ENCODE measurements at regions not wholly inside any gene's neighbourhood (a gene's known extent, or its start where the extent isn't known, plus 50 kb on each side); places are given as distances from the start of the nearest gene placed in this dataset.

DNA sequence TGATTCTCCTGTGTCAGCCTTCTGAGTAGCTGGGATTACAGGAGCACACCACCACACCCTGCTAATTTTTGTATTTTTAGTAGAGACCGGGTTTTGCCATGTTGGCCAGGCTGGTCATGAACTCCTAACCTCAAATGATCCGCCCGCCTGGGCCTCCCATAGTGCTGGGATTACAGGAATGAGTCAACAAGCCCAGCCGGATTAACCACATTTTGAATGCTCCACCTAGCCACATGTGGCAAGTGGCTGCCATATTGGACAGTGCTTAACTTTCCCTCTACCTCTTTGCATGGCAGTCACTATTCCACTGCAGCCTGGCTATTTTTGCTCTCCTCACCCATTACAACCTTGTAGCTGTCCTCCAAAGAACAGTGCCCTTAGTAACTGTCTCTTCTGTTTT lies 160.1 kb downstream of the GATA3 start:
- intact Hi-C loops (cut with DNase I) = no loop called here
- no peak overlapping the region for H3K27ac ChIP-seq
- no peaks in the 10 kb centered on the region for H3K9me3 ChIP-seq
- no peak overlapping the region for H3K4me3 ChIP-seq
- no peaks in the 10 kb centered on the region for H3K27me3 ChIP-seq
- no peak for TF ChIP-seq POLR2A (IDR thresholded peaks at IDR 0.05)
- no peaks in the 10 kb centered on the region for H3K36me3 ChIP-seq
- H3K4me1 ChIP-seq = no peaks in the 10 kb centered on the region
- no peak for DNase-seq (ENCODE audit: extremely low spot score in 2 of 2)

DNA sequence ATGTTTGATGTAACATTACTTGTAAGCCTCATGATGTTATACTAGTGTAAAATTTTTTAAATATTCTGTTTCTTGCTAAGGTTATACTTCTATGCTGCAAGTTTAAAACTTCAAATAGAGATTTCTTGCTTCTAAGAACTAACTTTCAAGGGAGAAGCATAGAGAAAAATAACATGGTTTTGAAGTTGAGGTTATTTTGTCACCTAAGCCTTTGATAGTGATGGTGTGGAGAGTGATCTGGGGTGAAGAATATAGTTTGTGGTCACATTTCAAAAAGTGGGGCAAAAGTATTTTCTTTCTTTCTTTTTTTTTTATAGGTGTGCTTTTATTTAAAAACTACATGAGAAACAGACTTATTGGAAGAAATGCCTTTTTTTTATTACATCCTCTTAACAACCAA lies 162.4 kb downstream of the GATA3 start:
- no peaks in the 10 kb centered on the region for H3K9me3 ChIP-seq
- H3K4me3 ChIP-seq = no peak overlapping the region
- TF ChIP-seq POLR2AphosphoS5 (IDR thresholded peaks at IDR 0.05; ENCODE audit: insufficient read depth in 1 of 2, low read depth in 1 of 2) (no peak), POLR2A (IDR thresholded peaks at IDR 0.05) (no peak)
- TF ChIP-seq, protein P1, sequence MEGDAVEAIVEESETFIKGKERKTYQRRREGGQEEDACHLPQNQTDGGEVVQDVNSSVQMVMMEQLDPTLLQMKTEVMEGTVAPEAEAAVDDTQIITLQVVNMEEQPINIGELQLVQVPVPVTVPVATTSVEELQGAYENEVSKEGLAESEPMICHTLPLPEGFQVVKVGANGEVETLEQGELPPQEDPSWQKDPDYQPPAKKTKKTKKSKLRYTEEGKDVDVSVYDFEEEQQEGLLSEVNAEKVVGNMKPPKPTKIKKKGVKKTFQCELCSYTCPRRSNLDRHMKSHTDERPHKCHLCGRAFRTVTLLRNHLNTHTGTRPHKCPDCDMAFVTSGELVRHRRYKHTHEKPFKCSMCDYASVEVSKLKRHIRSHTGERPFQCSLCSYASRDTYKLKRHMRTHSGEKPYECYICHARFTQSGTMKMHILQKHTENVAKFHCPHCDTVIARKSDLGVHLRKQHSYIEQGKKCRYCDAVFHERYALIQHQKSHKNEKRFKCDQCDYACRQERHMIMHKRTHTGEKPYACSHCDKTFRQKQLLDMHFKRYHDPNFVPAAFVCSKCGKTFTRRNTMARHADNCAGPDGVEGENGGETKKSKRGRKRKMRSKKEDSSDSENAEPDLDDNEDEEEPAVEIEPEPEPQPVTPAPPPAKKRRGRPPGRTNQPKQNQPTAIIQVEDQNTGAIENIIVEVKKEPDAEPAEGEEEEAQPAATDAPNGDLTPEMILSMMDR (IDR thresholded peaks at IDR 0.05) = no peak
- no peak for DNase-seq (ENCODE audit: extremely low spot score in 2 of 2)
- no peaks in the 10 kb centered on the region for H3K36me3 ChIP-seq
- intact Hi-C loops (cut with DNase I) = no loop called here
- H3K27me3 ChIP-seq = no peaks in the 10 kb centered on the region
- H3K27ac ChIP-seq = no peak overlapping the region
- H3K4me1 ChIP-seq = no peaks in the 10 kb centered on the region

DNA sequence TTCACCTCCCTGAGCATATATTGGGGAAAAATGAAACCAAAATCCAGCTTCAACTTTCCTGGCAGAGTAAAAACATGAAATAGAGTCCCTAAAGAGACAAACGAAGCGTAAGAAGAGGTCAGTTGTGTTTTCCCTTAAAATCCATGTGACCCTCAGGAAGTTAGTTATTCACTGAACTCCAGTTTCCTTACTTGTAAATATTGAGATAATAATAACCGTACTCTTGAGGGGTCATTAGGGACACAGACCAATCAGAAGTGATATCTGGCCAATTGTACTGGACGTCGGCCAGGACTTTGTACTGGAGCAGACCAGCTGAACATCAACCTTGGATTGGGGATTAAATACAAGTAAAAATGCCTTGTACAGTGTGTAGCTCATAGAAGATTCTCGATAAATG lies 167.0 kb downstream of the GATA3 start:
- H3K27me3 ChIP-seq = no peaks in the 10 kb centered on the region
- peaks cover 9% of the 10 kb centered on the region for H3K4me1 ChIP-seq
- H3K36me3 ChIP-seq = no peaks in the 10 kb centered on the region
- no peak overlapping the region for H3K27ac ChIP-seq
- no peak overlapping the region for H3K4me3 ChIP-seq
- TF ChIP-seq, protein P1 (IDR thresholded peaks at IDR 0.05) = no peak
- TF ChIP-seq POLR2AphosphoS5 (IDR thresholded peaks at IDR 0.05; ENCODE audit: insufficient read depth in 1 of 2, low read depth in 1 of 2) = no peak
- no peak for TF ChIP-seq POLR2A (IDR thresholded peaks at IDR 0.05)
- DNase-seq (ENCODE audit: extremely low spot score in 2 of 2) = no peak
- intact Hi-C loops (cut with DNase I) = no loop called here
- no peaks in the 10 kb centered on the region for H3K9me3 ChIP-seq

DNA sequence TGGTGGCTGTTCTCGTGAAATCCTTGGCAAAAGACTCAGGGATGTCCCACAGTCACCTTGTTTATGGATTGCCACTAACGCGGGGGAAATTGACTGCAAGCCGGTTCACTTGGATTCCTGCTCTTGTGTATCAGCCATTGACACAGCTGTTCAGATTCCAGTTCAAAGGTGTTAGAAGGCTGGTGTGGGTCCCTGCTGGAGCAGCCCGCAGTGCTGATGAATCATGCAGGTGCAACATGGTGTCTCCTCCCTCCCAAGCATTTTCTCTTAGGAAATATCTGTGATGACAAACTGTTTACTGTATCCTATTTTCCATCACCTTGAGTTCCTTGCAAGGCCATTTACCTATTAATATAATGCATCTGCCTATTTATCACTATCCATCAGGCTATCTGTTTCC lies 170.1 kb downstream of the GATA3 start:
- Histone ChIP-seq H3K36me3 (no peaks in the 10 kb centered on the region), H3K27ac (no peak overlapping the region), H3K4me1 (peaks cover 9% of the 10 kb centered on the region), H3K4me3 (no peak overlapping the region), H3K9me3 (no peaks in the 10 kb centered on the region), H3K27me3 (no peaks in the 10 kb centered on the region)
- TF ChIP-seq, protein P1 (IDR thresholded peaks at IDR 0.05) = no peak
- TF ChIP-seq POLR2A (IDR thresholded peaks at IDR 0.05) = no peak
- no peak for TF ChIP-seq POLR2AphosphoS5 (IDR thresholded peaks at IDR 0.05; ENCODE audit: insufficient read depth in 1 of 2, low read depth in 1 of 2)
- intact Hi-C loops (cut with DNase I) = no loop called here
- DNase-seq (ENCODE audit: extremely low spot score in 2 of 2) = no peak

DNA sequence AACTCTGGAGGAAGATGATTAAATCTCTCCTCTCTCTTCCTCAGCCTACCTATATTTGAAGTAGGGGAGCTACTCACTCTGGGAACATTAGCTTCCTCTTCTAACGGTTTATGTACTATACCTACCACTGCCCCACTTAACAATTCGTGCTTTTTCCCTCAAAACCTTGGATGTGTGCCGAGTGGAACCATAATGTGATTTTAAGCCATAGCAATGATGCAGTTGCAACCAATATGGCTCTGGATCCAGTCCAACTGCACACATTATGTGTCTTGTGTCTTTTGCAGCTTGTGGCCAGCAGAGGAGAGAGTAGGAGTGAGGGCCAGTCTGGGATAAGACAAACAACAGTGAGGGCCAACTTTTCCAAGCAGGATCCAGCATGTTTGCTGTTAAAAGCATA lies 170.7 kb downstream of the GATA3 start:
- TF ChIP-seq POLR2AphosphoS5 (IDR thresholded peaks at IDR 0.05; ENCODE audit: insufficient read depth in 1 of 2, low read depth in 1 of 2) = no peak
- TF ChIP-seq, protein P1 (IDR thresholded peaks at IDR 0.05) = no peak
- TF ChIP-seq POLR2A (IDR thresholded peaks at IDR 0.05) = no peak
- intact Hi-C loops (cut with DNase I) = no loop called here
- no peaks in the 10 kb centered on the region for H3K9me3 ChIP-seq
- peaks cover 9% of the 10 kb centered on the region for H3K4me1 ChIP-seq
- H3K27me3 ChIP-seq = no peaks in the 10 kb centered on the region
- DNase-seq (ENCODE audit: extremely low spot score in 2 of 2) = no peak
- no peaks in the 10 kb centered on the region for H3K36me3 ChIP-seq
- H3K4me3 ChIP-seq = no peak overlapping the region
- H3K27ac ChIP-seq = no peak overlapping the region

DNA sequence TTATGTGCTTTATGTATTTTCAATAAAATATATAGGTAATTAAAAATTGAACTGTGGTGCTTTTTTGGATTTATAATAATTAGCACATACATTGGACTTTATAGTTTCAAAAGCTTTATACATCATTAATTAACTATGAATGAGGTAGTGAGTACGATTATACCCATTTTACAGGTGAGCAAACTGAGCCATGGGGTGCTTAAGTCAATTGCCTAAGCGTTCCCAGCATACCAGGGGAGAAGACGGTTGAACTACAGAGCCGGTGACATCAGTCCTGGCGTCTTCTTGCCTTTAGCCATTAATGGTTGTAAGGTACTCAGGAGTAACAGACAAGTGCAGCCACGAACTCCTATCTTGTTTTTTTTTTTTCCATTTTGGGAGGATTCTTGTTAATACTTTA lies 172.8 kb downstream of the GATA3 start:
- H3K36me3 ChIP-seq = no peaks in the 10 kb centered on the region
- DNase-seq (ENCODE audit: extremely low spot score in 2 of 2) = no peak
- peaks cover 9% of the 10 kb centered on the region for H3K4me1 ChIP-seq
- no peak for TF ChIP-seq POLR2AphosphoS5 (IDR thresholded peaks at IDR 0.05; ENCODE audit: insufficient read depth in 1 of 2, low read depth in 1 of 2)
- TF ChIP-seq, protein P1 (IDR thresholded peaks at IDR 0.05) = no peak
- TF ChIP-seq POLR2A (IDR thresholded peaks at IDR 0.05) = no peak
- H3K27me3 ChIP-seq = no peaks in the 10 kb centered on the region
- no peaks in the 10 kb centered on the region for H3K9me3 ChIP-seq
- intact Hi-C loops (cut with DNase I) = no loop called here
- no peak overlapping the region for H3K4me3 ChIP-seq
- H3K27ac ChIP-seq = no peak overlapping the region
